ENCODE measurements at regions not wholly inside any gene's neighbourhood (a gene's known extent, or its start where the extent isn't known, plus 50 kb on each side); places are given as distances from the start of the nearest gene placed in this dataset.

- TF ChIP-seq, protein P1, sequence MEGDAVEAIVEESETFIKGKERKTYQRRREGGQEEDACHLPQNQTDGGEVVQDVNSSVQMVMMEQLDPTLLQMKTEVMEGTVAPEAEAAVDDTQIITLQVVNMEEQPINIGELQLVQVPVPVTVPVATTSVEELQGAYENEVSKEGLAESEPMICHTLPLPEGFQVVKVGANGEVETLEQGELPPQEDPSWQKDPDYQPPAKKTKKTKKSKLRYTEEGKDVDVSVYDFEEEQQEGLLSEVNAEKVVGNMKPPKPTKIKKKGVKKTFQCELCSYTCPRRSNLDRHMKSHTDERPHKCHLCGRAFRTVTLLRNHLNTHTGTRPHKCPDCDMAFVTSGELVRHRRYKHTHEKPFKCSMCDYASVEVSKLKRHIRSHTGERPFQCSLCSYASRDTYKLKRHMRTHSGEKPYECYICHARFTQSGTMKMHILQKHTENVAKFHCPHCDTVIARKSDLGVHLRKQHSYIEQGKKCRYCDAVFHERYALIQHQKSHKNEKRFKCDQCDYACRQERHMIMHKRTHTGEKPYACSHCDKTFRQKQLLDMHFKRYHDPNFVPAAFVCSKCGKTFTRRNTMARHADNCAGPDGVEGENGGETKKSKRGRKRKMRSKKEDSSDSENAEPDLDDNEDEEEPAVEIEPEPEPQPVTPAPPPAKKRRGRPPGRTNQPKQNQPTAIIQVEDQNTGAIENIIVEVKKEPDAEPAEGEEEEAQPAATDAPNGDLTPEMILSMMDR (IDR thresholded peaks at IDR 0.05; ENCODE audit: insufficient read depth, low read length) = no peak
Observed at GRCh38 chr5:61999371-61999770, 306.6 kb upstream of the KIF2A start.

GRCh38 chr5:62000646-62001045 lies 305.4 kb upstream of the KIF2A start:
- no peak for DNase-seq (ENCODE audit: low read depth)
- TF ChIP-seq, protein P1 (IDR thresholded peaks at IDR 0.05; ENCODE audit: insufficient read depth, low read length) = no peak
- H3K4me3 ChIP-seq (ENCODE audit: low read depth, low read length) = no peak overlapping the region

More at GRCh38 chr5:61999371-61999770, 306.6 kb upstream of the KIF2A start:
- no peak overlapping the region for H3K4me3 ChIP-seq (ENCODE audit: low read depth, low read length)
- DNase-seq (ENCODE audit: low read depth) = no peak

- H3K4me3 ChIP-seq (ENCODE audit: low read depth, low read length) = no peak overlapping the region
- no peak for DNase-seq (ENCODE audit: low read depth)
- TF ChIP-seq, protein P1 (IDR thresholded peaks at IDR 0.05; ENCODE audit: insufficient read depth, low read length) = no peak
Observed at GRCh38 chr5:62001640-62002039, 304.4 kb upstream of the KIF2A start.

GRCh38 chr5:62002436-62002835 lies 303.6 kb upstream of the KIF2A start:
- DNase-seq (ENCODE audit: low read depth) = no peak
- TF ChIP-seq, protein P1 (IDR thresholded peaks at IDR 0.05; ENCODE audit: insufficient read depth, low read length) = no peak
- no peak overlapping the region for H3K4me3 ChIP-seq (ENCODE audit: low read depth, low read length)

GRCh38 chr5:62005551-62005950 lies 300.5 kb upstream of the KIF2A start:
- DNase-seq (ENCODE audit: low read depth) = no peak
- TF ChIP-seq, protein P1 (IDR thresholded peaks at IDR 0.05; ENCODE audit: insufficient read depth, low read length) = no peak

DNA sequence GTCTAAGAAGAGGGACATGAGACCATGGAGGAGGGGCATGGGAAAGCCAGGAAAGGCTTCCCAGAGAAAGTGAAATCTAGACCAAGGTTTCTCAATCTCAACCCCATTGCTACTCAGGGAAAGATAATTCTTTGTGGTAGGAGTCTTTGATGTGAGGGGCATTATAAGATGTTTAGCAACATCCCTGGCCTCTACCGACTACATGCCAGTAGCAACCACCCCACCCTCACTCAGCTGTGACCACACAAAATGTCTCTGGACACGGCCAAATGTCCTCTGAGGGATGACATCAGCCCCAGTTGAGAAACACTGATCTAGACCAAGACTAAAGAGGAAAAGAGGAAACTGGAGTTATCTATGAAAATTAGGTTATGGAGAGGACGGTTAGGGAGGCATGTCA lies 298.5 kb upstream of the KIF2A start:
- no peak for DNase-seq (ENCODE audit: low read depth)
- TF ChIP-seq, protein P1 (IDR thresholded peaks at IDR 0.05; ENCODE audit: insufficient read depth, low read length) = no peak
- no peak overlapping the region for H3K4me3 ChIP-seq (ENCODE audit: low read depth, low read length)

More at GRCh38 chr5:62005551-62005950, 300.5 kb upstream of the KIF2A start:
- H3K4me3 ChIP-seq (ENCODE audit: low read depth, low read length) = no peak overlapping the region

DNA sequence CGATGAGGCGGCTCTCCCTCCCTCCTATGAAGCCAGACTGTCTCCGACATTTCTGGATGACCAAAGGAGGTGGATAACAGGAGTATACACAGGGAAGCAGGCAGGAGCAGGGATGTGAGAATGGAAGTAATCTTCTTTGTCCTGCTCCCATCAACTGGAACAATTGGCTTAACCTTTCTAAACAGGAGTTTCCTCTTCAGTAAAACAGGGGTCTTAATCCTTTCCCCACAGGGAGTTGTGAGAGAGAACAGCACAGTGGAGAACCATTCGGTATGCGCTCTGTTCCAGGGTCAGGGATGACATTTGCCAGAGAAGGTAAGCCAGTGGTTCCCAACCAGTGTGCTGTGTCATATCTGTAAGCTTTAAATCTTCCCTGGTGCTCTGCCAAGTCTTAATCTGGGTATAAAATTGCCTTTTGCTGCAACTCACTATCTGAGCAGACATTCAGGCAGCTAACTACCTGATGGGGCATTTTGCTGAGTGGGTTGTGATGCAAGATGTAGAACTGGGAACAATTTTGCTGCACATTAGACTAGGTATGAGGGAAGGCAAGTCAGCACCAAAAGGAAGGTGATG lies 294.8 kb upstream of the KIF2A start:
- TF ChIP-seq, protein P1 (IDR thresholded peaks at IDR 0.05; ENCODE audit: insufficient read depth, low read length) = no peak
- DNase-seq (ENCODE audit: low read depth) = no peak
- H3K4me3 ChIP-seq (ENCODE audit: low read depth, low read length) = no peak overlapping the region

All from fibroblast of the aortic adventitia (primary cell).